GM12891 (cell line): ENCODE measurements at regions not wholly inside any gene's neighbourhood (a gene's known extent, or its start where the extent isn't known, plus 50 kb on each side); places are given as distances from the start of the nearest gene placed in this dataset.

Source experiments
- POLR2A ChIP-seq: IDR thresholded peaks from 2 replicates; pipeline ENCODE4 v1.6.1; 2011; ENCODE audit warnings: low read depth, low read length, control low read depth
- POLR2AphosphoS5 ChIP-seq: IDR thresholded peaks from 2 replicates; pipeline ENCODE4 v1.6.1; 2011; ENCODE audit warnings: low read depth, low read length, control low read depth

- TF ChIP-seq POLR2A (no peak), POLR2AphosphoS5 (no peak)
Measured at GRCh38 chr10:2494399-2494798, 572.9 kb upstream of the PFKP start.
